Glutamatergic neuron (in vitro differentiated cells): ENCODE measurements at regions not wholly inside any gene's neighbourhood (a gene's known extent, or its start where the extent isn't known, plus 50 kb on each side); places are given as distances from the start of the nearest gene placed in this dataset.

ENCODE experiments used
- DNase-seq: peaks from one replicate; pipeline ENCODE4 v3.0.0; 2022
- H3K27ac Mint-ChIP-seq: one replicate; pipeline ENCODE4 v1.8.0; 2020; ENCODE audit warnings: mild to moderate bottlenecking, mixed read lengths, inconsistent platforms; ENCODE audit not compliant: unreplicated experiment
- H3K27me3 Mint-ChIP-seq: one replicate; pipeline ENCODE4 v1.8.0; 2020; ENCODE audit warnings: mild to moderate bottlenecking, moderate library complexity, mixed read lengths, inconsistent platforms; ENCODE audit not compliant: unreplicated experiment
- H3K36me3 Mint-ChIP-seq: one replicate; pipeline ENCODE4 v1.8.0; 2020; ENCODE audit warnings: mild to moderate bottlenecking, mixed read lengths, inconsistent platforms; ENCODE audit not compliant: unreplicated experiment
- H3K4me1 Mint-ChIP-seq: one replicate; pipeline ENCODE4 v1.8.0; 2020; ENCODE audit warnings: mild to moderate bottlenecking, low read depth, mixed read lengths, inconsistent platforms; ENCODE audit not compliant: unreplicated experiment
- H3K4me3 Mint-ChIP-seq: one replicate; pipeline ENCODE4 v1.8.0; 2020; ENCODE audit warnings: mild to moderate bottlenecking, mixed read lengths, inconsistent platforms; ENCODE audit not compliant: unreplicated experiment
- H3K9me3 Mint-ChIP-seq: one replicate; pipeline ENCODE4 v1.8.0; 2020; ENCODE audit warnings: mild to moderate bottlenecking, moderate library complexity, mixed read lengths, inconsistent platforms; ENCODE audit not compliant: unreplicated experiment
- CTCF ChIP-seq: fragments of 200-600 bp; sonication (generic); IDR thresholded peaks from one replicate; pipeline ENCODE4 v1.5.0; 2021; ENCODE audit not compliant: partially characterized antibody, unreplicated experiment

DNA sequence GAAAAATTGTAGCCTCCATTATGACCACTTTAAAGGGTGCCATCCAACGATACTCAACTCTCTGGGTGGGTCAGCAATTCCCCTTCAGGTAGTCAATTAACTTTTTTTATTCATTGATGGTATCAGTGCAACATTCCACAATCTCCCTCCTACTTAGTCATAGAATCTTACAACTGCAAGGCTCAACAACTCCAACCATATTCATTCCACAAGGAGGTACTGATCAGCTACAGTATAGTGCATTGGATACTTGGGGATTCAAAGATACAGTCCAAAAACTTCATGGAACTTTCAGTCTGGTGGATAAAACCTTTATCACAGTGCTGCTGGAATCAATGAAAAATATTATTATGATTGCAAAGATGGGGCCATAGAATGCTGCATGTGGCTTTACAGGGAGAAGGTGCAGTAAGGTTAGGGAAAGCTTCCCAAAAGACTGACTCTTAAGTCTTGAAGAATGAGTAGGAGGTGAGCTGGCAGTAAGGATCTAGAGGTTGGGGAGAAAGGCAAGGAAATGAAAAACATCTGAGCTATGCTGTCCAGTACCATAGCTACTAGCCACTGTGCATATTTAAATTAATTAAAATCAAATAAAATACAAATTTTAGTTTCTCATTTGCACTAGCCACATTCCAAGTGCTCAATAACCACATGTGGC lies 314.7 kb upstream of the PRDM1 start:
- Mint-ChIP-seq H3K36me3 (no peaks in the 10 kb centered on the region), H3K27ac (no peak overlapping the region), H3K27me3 (no peaks in the 10 kb centered on the region), H3K4me3 (no peak overlapping the region), H3K9me3 (no peaks in the 10 kb centered on the region), H3K4me1 (no peaks in the 10 kb centered on the region)
- TF ChIP-seq CTCF: no peak
- no peak for DNase-seq

DNA sequence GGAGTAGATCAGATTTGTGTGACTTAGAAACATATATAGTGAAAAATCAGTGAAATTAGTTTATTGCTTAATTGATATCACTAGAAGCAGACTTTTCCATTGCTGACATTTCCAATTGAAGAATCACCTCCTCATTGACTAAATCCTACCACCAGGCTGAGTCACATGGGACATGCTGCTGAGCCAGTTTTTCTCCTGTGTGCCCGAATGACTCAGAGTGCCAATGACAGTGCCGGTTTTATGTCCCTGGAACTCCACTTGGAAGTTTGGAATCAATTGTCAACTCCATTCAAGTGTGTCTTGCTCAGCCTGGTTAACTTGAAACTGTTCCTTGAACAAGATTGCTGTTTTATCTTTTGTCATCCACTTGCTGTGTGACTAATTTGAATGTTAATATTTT lies 316.1 kb upstream of the PRDM1 start:
- no peaks in the 10 kb centered on the region for H3K9me3 Mint-ChIP-seq
- H3K27ac Mint-ChIP-seq: no peak overlapping the region
- TF ChIP-seq CTCF: no peak
- H3K4me1 Mint-ChIP-seq: no peaks in the 10 kb centered on the region
- no peak overlapping the region for H3K4me3 Mint-ChIP-seq
- DNase-seq: no peak
- no peaks in the 10 kb centered on the region for H3K27me3 Mint-ChIP-seq
- H3K36me3 Mint-ChIP-seq: no peaks in the 10 kb centered on the region

DNA sequence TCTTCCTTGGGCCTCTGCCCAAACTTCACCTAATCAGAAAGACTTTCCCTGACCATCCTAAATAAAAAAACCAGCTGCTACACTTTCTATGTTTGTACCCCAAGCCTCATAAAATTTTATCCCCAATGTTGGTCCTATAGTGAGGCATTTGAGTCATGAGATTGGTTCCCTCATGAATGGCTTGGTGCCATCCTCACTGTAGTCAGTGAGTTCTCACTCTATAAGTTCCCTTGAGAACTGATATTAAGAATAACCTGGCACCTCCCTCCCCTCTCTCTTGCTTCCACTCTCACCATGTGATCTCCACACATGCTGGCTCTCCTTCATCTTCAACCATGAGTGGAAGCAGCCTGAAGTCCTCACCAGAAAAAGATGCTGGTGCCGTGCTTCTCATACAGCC lies 316.9 kb upstream of the PRDM1 start:
- H3K4me3 Mint-ChIP-seq: no peak overlapping the region
- H3K27ac Mint-ChIP-seq: no peak overlapping the region
- no peak for DNase-seq
- H3K4me1 Mint-ChIP-seq: no peaks in the 10 kb centered on the region
- TF ChIP-seq CTCF: no peak
- no peaks in the 10 kb centered on the region for H3K9me3 Mint-ChIP-seq
- no peaks in the 10 kb centered on the region for H3K36me3 Mint-ChIP-seq
- no peaks in the 10 kb centered on the region for H3K27me3 Mint-ChIP-seq

GRCh38 chr6:105767541-105767940 lies 318.6 kb upstream of the PRDM1 start:
- Mint-ChIP-seq H3K27ac (no peak overlapping the region), H3K4me1 (no peaks in the 10 kb centered on the region), H3K4me3 (no peak overlapping the region), H3K9me3 (no peaks in the 10 kb centered on the region), H3K27me3 (no peaks in the 10 kb centered on the region), H3K36me3 (no peaks in the 10 kb centered on the region)
- DNase-seq: no peak
- no peak for TF ChIP-seq CTCF

DNA sequence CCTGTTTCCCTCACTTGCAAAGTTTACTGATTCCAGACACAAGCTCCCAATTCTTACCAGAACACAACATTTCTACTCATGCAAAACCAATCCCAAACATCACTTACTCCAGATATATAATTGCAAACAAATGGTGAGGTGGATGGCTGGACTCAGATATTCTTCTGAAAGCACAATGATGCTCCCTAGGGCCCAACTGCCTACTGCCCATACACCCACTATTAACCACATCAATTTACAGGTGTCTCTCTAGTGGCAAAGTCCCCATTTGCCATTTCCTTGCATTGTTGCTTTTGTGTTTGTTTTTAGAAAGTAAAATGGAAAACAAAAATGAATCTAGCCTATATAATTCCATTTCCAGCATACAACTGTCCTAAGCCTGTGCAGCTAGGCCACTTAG lies 320.9 kb upstream of the PRDM1 start:
- Mint-ChIP-seq H3K27me3 (no peaks in the 10 kb centered on the region), H3K9me3 (no peaks in the 10 kb centered on the region), H3K36me3 (no peaks in the 10 kb centered on the region), H3K4me3 (no peak overlapping the region), H3K27ac (no peak overlapping the region), H3K4me1 (no peaks in the 10 kb centered on the region)
- TF ChIP-seq CTCF: no peak
- DNase-seq: no peak
